WTC11 (cell line): ENCODE measurements at regions not wholly inside any gene's neighbourhood (a gene's known extent, or its start where the extent isn't known, plus 50 kb on each side); places are given as distances from the start of the nearest gene placed in this dataset.

Experiments
- ATAC-seq: fragments of 200-7000 bp; cut with Tn5 transposase; 2 replicates; pipeline ENCODE4 v1.10.0; 2021; ENCODE audit warnings: mild to moderate bottlenecking, moderate library complexity
- CTCF ChIA-PET: fragments of 300-600 bp; sonication (Branson Sonifier 250); formaldehyde crosslinking; loops from one replicate; lab custom pipeline; 2021; ENCODE audit warnings: antibody characterized with exemption; lab: Charles Lee
- POLR2A ChIA-PET: fragments of 350-600 bp; sonication (Branson Sonifier 250); formaldehyde crosslinking; loops from one replicate; lab custom pipeline; 2021; ENCODE audit warnings: antibody characterized with exemption; lab: Charles Lee
- DNase-seq: peaks from one replicate; pipeline ENCODE4 v3.0.0; 2021; ENCODE audit warnings: low spot score
- H3K27ac Mint-ChIP-seq: 2 replicates; pipeline ENCODE4 v1.8.0; 2021; ENCODE audit warnings: mixed read lengths
- H3K27me3 Mint-ChIP-seq: 2 replicates; pipeline ENCODE4 v1.8.0; 2021; ENCODE audit warnings: low read depth, mild to moderate bottlenecking, moderate library complexity, mixed read lengths
- H3K36me3 Mint-ChIP-seq: 2 replicates; pipeline ENCODE4 v1.8.0; 2021; ENCODE audit warnings: mixed read lengths
- H3K4me1 Mint-ChIP-seq: 2 replicates; pipeline ENCODE4 v1.8.0; 2022; ENCODE audit warnings: mixed read lengths
- H3K4me3 Mint-ChIP-seq: 2 replicates; pipeline ENCODE4 v1.8.0; 2021; ENCODE audit warnings: mild to moderate bottlenecking, moderate library complexity, mixed read lengths
- H3K9me3 Mint-ChIP-seq: 2 replicates; pipeline ENCODE4 v1.8.0; 2021; ENCODE audit warnings: mixed read lengths
- IRF2 ChIP-seq: sonication (generic); formaldehyde crosslinking; IDR thresholded peaks from 2 replicates; pipeline ENCODE4 v1.8.0; 2022; ENCODE audit warnings: low read depth, missing genetic modification reagents, borderline replicate concordance
- KAT7 ChIP-seq: sonication (generic); formaldehyde crosslinking; IDR thresholded peaks from 2 replicates; pipeline ENCODE4 v1.8.1; 2023; ENCODE audit warnings: missing genetic modification reagents, mild to moderate bottlenecking, borderline replicate concordance
- MYBL2 ChIP-seq: sonication (generic); formaldehyde crosslinking; IDR thresholded peaks from 2 replicates; pipeline ENCODE4 v1.8.1; 2023; ENCODE audit warnings: mild to moderate bottlenecking, moderate library complexity, missing genetic modification reagents
- NFYB ChIP-seq: sonication (generic); formaldehyde crosslinking; conservative IDR thresholded peaks from 2 replicates; pipeline ENCODE4 v1.8.0; 2022; ENCODE audit warnings: low read depth, missing genetic modification reagents
- NR3C1 ChIP-seq: sonication (generic); formaldehyde crosslinking; conservative IDR thresholded peaks from 2 replicates; pipeline ENCODE4 v1.8.1; 2023; ENCODE audit warnings: low read depth, mild to moderate bottlenecking, missing genetic modification reagents
- OVOL2 ChIP-seq: fragments of 250-450 bp; sonication (Bioruptor Pico); IDR thresholded peaks from 2 replicates; pipeline ENCODE4 v1.9.0; 2021; ENCODE audit warnings: mild to moderate bottlenecking, borderline replicate concordance
- SMAD3 ChIP-seq: sonication (generic); formaldehyde crosslinking; IDR thresholded peaks from 2 replicates; pipeline ENCODE4 v1.8.0; 2022; ENCODE audit warnings: missing genetic modification reagents, mild to moderate bottlenecking, borderline replicate concordance
- TCF7 ChIP-seq: sonication (generic); formaldehyde crosslinking; IDR thresholded peaks from 2 replicates; pipeline ENCODE4 v1.8.0; 2022; ENCODE audit warnings: mild to moderate bottlenecking, low read depth, missing genetic modification reagents, moderate library complexity
- TP53 ChIP-seq: sonication (generic); formaldehyde crosslinking; IDR thresholded peaks from 2 replicates; pipeline ENCODE4 v1.8.1; 2023; ENCODE audit warnings: mild to moderate bottlenecking, missing genetic modification reagents
- ZNF121 ChIP-seq: sonication (generic); formaldehyde crosslinking; IDR thresholded peaks from 2 replicates; pipeline ENCODE4 v1.8.0; 2023; ENCODE audit warnings: missing genetic modification reagents
- ZNF138 ChIP-seq: sonication (generic); formaldehyde crosslinking; conservative IDR thresholded peaks from 2 replicates; pipeline ENCODE4 v1.8.1; 2022; ENCODE audit warnings: mild to moderate bottlenecking, moderate library complexity, missing genetic modification reagents
- ZNF263 ChIP-seq: sonication (generic); formaldehyde crosslinking; IDR thresholded peaks from 2 replicates; pipeline ENCODE4 v1.8.1; 2022; ENCODE audit warnings: low read depth, mild to moderate bottlenecking, moderate library complexity, missing genetic modification reagents
- TF ChIP-seq, protein P1 (sequence below): sonication (generic); formaldehyde crosslinking; IDR thresholded peaks from 2 replicates; pipeline ENCODE4 v1.8.0; 2023; ENCODE audit warnings: mild to moderate bottlenecking, missing genetic modification reagents
- TF ChIP-seq, protein P2 (sequence below): fragments of 250-450 bp; sonication (Bioruptor Pico); IDR thresholded peaks from 2 replicates; pipeline ENCODE4 v1.9.0; 2021; ENCODE audit warnings: moderate library complexity, mild to moderate bottlenecking, inconsistent platforms, borderline replicate concordance
- TF ChIP-seq, protein P3 (sequence below): sonication (generic); formaldehyde crosslinking; IDR thresholded peaks from 2 replicates; pipeline ENCODE4 v1.8.1; 2023; ENCODE audit warnings: mild to moderate bottlenecking, moderate library complexity, missing genetic modification reagents
- TF ChIP-seq, protein P4 (sequence below): fragments of 250-450 bp; sonication (Bioruptor Pico); IDR thresholded peaks from 2 replicates; pipeline ENCODE4 v1.8.0; 2021; ENCODE audit warnings: mild to moderate bottlenecking
- TF ChIP-seq, protein P5 (sequence below): fragments of 250-450 bp; sonication (Bioruptor Pico); conservative IDR thresholded peaks from 2 replicates; pipeline ENCODE4 v1.9.0; 2021; ENCODE audit warnings: mild to moderate bottlenecking

DNA sequence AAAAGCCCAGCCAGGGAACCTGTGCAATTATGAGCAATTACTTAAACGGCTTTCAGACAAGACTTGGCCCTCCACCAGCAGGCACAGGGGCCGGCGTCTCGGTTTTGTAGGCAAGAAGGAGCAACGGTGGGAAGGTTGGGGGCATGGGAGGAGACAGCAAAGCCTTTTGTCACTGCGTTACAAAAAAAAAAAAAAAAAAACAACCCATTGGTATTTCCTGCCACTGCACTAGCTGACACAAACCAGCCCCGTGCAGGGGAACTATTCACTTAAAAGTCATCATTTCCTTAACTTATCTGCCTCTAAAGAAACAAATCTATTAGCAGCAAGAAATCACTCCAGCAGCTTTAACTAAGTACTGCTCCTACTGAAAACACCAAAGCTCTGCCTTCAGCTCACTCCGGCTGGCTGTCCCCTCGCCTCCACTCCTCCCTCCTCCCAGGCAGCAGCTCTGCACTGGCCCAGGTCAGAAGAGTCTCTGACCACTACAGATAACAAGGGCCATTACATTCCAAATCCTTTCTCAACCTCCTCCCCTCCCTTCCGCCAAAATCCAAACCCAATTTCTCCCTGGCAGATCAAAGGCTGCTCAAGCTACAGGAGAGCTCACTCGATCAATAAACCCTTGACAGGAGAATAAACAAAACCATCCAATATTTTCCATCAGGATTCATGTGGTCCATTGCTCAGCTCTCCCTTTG, 105.2 kb upstream of the CDKN3 start:
- DNase-seq, result no peak
- Mint-ChIP-seq H3K9me3 (peaks cover 14% of the 10 kb centered on the region), H3K27me3 (no peaks in the 10 kb centered on the region; the same call in 1 of the 2 replicates), H3K36me3 (peaks cover 4% of the 10 kb centered on the region), H3K27ac (peak overlapping the region; percentile 36; the same call in 1 of the 2 replicates), H3K4me3 (no peak overlapping the region), H3K4me1 (peaks cover 18% of the 10 kb centered on the region)
- peak; percentile 93 for ATAC-seq
- POLR2A ChIA-PET, result no interaction called here
- TF ChIP-seq, protein P1, sequence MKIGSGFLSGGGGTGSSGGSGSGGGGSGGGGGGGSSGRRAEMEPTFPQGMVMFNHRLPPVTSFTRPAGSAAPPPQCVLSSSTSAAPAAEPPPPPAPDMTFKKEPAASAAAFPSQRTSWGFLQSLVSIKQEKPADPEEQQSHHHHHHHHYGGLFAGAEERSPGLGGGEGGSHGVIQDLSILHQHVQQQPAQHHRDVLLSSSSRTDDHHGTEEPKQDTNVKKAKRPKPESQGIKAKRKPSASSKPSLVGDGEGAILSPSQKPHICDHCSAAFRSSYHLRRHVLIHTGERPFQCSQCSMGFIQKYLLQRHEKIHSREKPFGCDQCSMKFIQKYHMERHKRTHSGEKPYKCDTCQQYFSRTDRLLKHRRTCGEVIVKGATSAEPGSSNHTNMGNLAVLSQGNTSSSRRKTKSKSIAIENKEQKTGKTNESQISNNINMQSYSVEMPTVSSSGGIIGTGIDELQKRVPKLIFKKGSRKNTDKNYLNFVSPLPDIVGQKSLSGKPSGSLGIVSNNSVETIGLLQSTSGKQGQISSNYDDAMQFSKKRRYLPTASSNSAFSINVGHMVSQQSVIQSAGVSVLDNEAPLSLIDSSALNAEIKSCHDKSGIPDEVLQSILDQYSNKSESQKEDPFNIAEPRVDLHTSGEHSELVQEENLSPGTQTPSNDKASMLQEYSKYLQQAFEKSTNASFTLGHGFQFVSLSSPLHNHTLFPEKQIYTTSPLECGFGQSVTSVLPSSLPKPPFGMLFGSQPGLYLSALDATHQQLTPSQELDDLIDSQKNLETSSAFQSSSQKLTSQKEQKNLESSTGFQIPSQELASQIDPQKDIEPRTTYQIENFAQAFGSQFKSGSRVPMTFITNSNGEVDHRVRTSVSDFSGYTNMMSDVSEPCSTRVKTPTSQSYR (CRISPR knock-in tag), result no peak
- TF ChIP-seq, protein P2, sequence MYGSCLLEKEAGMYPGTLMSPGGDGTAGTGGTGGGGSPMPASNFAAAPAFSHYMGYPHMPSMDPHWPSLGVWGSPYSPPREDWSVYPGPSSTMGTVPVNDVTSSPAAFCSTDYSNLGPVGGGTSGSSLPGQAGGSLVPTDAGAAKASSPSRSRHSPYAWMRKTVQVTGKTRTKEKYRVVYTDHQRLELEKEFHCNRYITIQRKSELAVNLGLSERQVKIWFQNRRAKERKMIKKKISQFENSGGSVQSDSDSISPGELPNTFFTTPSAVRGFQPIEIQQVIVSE, result no peak
- TF ChIP-seq NFYB (CRISPR knock-in tag), result no peak
- no peak for TF ChIP-seq TCF7 (CRISPR knock-in tag)
- TF ChIP-seq MYBL2 (CRISPR knock-in tag), result no peak
- TF ChIP-seq, protein P3, sequence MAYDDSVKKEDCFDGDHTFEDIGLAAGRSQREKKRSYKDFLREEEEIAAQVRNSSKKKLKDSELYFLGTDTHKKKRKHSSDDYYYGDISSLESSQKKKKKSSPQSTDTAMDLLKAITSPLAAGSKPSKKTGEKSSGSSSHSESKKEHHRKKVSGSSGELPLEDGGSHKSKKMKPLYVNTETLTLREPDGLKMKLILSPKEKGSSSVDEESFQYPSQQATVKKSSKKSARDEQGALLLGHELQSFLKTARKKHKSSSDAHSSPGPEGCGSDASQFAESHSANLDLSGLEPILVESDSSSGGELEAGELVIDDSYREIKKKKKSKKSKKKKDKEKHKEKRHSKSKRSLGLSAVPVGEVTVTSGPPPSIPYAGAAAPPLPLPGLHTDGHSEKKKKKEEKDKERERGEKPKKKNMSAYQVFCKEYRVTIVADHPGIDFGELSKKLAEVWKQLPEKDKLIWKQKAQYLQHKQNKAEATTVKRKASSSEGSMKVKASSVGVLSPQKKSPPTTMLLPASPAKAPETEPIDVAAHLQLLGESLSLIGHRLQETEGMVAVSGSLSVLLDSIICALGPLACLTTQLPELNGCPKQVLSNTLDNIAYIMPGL (CRISPR knock-in tag), result no peak
- no peak for TF ChIP-seq ZNF121 (CRISPR knock-in tag)
- TF ChIP-seq ZNF263 (CRISPR knock-in tag), result no peak
- TF ChIP-seq SMAD3 (CRISPR knock-in tag), result no peak
- CTCF ChIA-PET, result interaction anchor here (0.6 to 2.0 kb wide), 4 partner anchors 37 to 232 kb away, joined by 3 to 12 read pairs (median 6); no protein-coding TSS in a partner anchor

DNA sequence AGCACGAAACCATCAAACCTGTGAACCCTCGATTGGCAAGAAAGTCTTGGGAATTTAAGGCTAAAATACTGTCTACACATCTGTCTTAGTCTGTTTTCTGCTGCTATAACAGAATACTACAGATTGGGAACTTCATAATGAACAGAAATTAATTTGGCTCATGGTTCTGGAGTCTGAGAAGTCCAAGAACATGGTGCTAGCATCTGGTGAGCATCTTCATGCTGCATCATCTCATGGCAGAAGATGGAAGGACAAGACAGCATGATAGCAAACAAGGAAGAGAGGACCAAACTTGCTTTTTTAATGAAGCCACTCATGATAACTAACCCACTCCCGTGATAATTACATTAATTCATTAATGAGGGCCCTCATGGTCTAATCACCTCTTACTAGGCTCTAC, 102.0 kb upstream of the CDKN3 start:
- ATAC-seq, result no peak
- no peak for DNase-seq
- no peak for TF ChIP-seq ZNF138 (CRISPR knock-in tag)
- TF ChIP-seq OVOL2 (CRISPR knock-in tag), result no peak
- TF ChIP-seq, protein P4, sequence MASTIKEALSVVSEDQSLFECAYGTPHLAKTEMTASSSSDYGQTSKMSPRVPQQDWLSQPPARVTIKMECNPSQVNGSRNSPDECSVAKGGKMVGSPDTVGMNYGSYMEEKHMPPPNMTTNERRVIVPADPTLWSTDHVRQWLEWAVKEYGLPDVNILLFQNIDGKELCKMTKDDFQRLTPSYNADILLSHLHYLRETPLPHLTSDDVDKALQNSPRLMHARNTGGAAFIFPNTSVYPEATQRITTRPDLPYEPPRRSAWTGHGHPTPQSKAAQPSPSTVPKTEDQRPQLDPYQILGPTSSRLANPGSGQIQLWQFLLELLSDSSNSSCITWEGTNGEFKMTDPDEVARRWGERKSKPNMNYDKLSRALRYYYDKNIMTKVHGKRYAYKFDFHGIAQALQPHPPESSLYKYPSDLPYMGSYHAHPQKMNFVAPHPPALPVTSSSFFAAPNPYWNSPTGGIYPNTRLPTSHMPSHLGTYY (CRISPR knock-in tag), result no peak
- no peak for TF ChIP-seq IRF2 (CRISPR knock-in tag)
- TF ChIP-seq TP53, result no peak
- no peak for TF ChIP-seq KAT7 (CRISPR knock-in tag)
- TF ChIP-seq NR3C1 (CRISPR knock-in tag), result no peak
- TF ChIP-seq, protein P5, sequence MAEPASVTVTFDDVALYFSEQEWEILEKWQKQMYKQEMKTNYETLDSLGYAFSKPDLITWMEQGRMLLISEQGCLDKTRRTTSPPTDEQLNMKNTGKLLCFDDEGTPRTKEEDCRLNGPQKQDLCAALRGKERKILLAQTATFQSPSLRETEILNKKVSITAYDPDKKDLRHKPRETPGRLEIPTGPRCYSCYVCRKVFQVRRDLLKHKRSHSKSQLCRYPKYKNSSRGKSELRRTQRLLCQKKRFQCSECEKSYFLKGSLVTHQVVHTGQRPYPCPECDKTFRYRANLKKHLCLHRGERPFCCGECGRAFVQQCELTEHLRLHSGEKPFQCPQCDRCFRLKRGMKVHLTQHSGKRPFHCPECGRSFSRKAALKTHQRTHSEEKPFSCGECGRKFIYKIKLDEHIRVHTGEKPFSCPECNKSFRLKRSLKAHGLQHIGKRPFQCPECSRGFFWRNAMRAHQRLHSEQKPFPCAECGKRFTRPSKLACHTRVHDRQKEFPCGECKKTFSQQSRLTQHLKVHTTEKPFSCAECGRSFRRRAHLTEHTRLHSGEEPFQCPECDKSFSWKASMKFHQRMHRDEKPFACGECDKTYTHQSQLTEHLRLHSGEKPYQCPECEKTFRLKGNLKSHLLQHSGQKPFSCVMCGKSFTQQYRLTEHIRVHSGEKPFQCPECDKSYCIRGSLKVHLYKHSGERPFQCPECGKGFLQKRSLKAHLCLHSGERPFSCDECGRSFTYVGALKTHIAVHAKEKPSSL, result no peak
- peaks cover 4% of the 10 kb centered on the region for H3K36me3 Mint-ChIP-seq
- H3K4me1 Mint-ChIP-seq, result peaks cover 18% of the 10 kb centered on the region
- H3K9me3 Mint-ChIP-seq, result peaks cover 14% of the 10 kb centered on the region
- POLR2A ChIA-PET, result no interaction called here
- no peak overlapping the region for H3K4me3 Mint-ChIP-seq
- H3K27me3 Mint-ChIP-seq, result no peaks in the 10 kb centered on the region
- no peak overlapping the region for H3K27ac Mint-ChIP-seq
- CTCF ChIA-PET, result no interaction called here
